GM20431 (cell line): ENCODE measurements at regions not wholly inside any gene's neighbourhood (a gene's known extent, or its start where the extent isn't known, plus 50 kb on each side); places are given as distances from the start of the nearest gene placed in this dataset.

Source experiments
- in situ Hi-C: fragments of 300-500 bp; cut with MseI, MboI; formaldehyde crosslinking; loops from one replicate; pipeline ENCODE4 v1.15.0; 2020; ENCODE audit warnings: low sequenced_read_pairs; ENCODE audit not compliant: unreplicated experiment

GRCh38 chr6:98724537-98724936 is 109.8 kb upstream of the POU3F2 start:
- in situ Hi-C loops = no loop called here

- in situ Hi-C loops = no loop called here
Observed at GRCh38 chr6:98747273-98747672, 87.1 kb upstream of the POU3F2 start.

GRCh38 chr6:98747960-98748359 is 86.4 kb upstream of the POU3F2 start:
- in situ Hi-C loops = no loop called here

GRCh38 chr6:98759459-98759858 is 74.9 kb upstream of the POU3F2 start:
- in situ Hi-C loops = no loop called here

GRCh38 chr6:98764373-98764911 is 69.9 kb upstream of the POU3F2 start:
- in situ Hi-C loops = no loop called here

GRCh38 chr6:98769546-98769945 is 64.8 kb upstream of the POU3F2 start:
- in situ Hi-C loops = no loop called here

GRCh38 chr6:98775205-98775604 is 59.2 kb upstream of the POU3F2 start:
- in situ Hi-C loops = no loop called here

GRCh38 chr6:98777762-98778161 is 56.6 kb upstream of the POU3F2 start:
- in situ Hi-C loops = no loop called here

- in situ Hi-C loops = no loop called here
Observed at GRCh38 chr6:98779618-98780017, 54.8 kb upstream of the POU3F2 start.

- in situ Hi-C loops = no loop called here
Observed at GRCh38 chr6:98782772-98783171, 51.6 kb upstream of the POU3F2 start.

- in situ Hi-C loops = no loop called here
Observed at GRCh38 chr6:98783578-98783977, 50.8 kb upstream of the POU3F2 start.
